ENCODE measurements at regions not wholly inside any gene's neighbourhood (a gene's known extent, or its start where the extent isn't known, plus 50 kb on each side); places are given as distances from the start of the nearest gene placed in this dataset.

DNA sequence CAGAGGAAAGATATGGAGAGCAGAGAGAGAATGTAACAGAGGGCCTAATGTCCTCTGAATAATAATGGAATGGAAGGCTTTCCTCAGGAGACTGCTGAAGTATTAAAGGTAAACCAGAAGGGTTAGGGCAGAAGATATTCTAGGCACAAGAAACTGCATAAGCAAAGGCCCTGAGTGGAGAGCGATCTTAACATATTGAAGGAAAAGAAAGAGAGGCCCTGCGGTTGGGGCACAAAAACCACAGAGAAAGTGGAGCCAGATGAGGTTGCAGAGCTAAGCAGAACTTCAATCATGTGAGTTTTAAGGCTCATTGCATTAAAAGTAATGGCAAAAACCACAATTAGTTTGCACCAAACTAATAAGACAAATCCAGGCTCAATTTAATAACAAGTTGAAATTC is 115.8 kb upstream of the VSTM2A start:
- TF ChIP-seq, protein P1, sequence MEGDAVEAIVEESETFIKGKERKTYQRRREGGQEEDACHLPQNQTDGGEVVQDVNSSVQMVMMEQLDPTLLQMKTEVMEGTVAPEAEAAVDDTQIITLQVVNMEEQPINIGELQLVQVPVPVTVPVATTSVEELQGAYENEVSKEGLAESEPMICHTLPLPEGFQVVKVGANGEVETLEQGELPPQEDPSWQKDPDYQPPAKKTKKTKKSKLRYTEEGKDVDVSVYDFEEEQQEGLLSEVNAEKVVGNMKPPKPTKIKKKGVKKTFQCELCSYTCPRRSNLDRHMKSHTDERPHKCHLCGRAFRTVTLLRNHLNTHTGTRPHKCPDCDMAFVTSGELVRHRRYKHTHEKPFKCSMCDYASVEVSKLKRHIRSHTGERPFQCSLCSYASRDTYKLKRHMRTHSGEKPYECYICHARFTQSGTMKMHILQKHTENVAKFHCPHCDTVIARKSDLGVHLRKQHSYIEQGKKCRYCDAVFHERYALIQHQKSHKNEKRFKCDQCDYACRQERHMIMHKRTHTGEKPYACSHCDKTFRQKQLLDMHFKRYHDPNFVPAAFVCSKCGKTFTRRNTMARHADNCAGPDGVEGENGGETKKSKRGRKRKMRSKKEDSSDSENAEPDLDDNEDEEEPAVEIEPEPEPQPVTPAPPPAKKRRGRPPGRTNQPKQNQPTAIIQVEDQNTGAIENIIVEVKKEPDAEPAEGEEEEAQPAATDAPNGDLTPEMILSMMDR (IDR thresholded peaks at IDR 0.05; ENCODE audit: low read length) = no peak
- no peak for TF ChIP-seq EZH2 (IDR thresholded peaks at IDR 0.05; ENCODE audit: borderline replicate concordance, low read length)
